ENCODE measurements at regions not wholly inside any gene's neighbourhood (a gene's known extent, or its start where the extent isn't known, plus 50 kb on each side); places are given as distances from the start of the nearest gene placed in this dataset.

GRCh38 chr13:85586422-85586831 is 212.8 kb downstream of the SLITRK6 start:
- no peak for TF ChIP-seq EZH2 (IDR thresholded peaks at IDR 0.05; ENCODE audit: insufficient read depth, poor library complexity, severe bottlenecking)
- no peak for TF ChIP-seq EZH2phosphoT487 (IDR thresholded peaks at IDR 0.05; ENCODE audit: insufficient read depth, low read depth)
